GM12865 (cell line): ENCODE measurements at regions not wholly inside any gene's neighbourhood (a gene's known extent, or its start where the extent isn't known, plus 50 kb on each side); places are given as distances from the start of the nearest gene placed in this dataset.

ENCODE experiments used
- DNase-seq: peaks from one replicate; pipeline ENCODE4 v3.0.0; 2010; ENCODE audit warnings: low read depth
- H3K4me3 ChIP-seq: 2 replicates; pipeline ENCODE4 v1.5.1; 2011; ENCODE audit warnings: mild to moderate bottlenecking, low read depth, low read length, control low read depth
- CTCF ChIP-seq: IDR thresholded peaks from 2 replicates; pipeline ENCODE4 v1.5.1; 2011; ENCODE audit warnings: low read length, control low read depth, low read depth, inconsistent platforms; ENCODE audit not compliant: insufficient read depth; ENCODE audit errors: missing control alignments

GRCh38 chr4:167939863-167940616, 152.3 kb upstream of the ANXA10 start:
- no peak overlapping the region for H3K4me3 ChIP-seq
- TF ChIP-seq CTCF, result no peak
- no peak for DNase-seq

- H3K4me3 ChIP-seq, result no peak overlapping the region
- DNase-seq, result peak; percentile 20
- TF ChIP-seq CTCF, result no peak
These were observed 148.3 kb upstream of the ANXA10 start for GRCh38 chr4:167943872-167944505.

GRCh38 chr4:167944721-167945120, 147.6 kb upstream of the ANXA10 start:
- no peak for DNase-seq
- H3K4me3 ChIP-seq, result no peak overlapping the region
- TF ChIP-seq CTCF, result no peak

GRCh38 chr4:167955006-167955405, 137.3 kb upstream of the ANXA10 start:
- no peak overlapping the region for H3K4me3 ChIP-seq
- DNase-seq, result no peak
- no peak for TF ChIP-seq CTCF

GRCh38 chr4:167956676-167957075, 135.7 kb upstream of the ANXA10 start:
- no peak overlapping the region for H3K4me3 ChIP-seq
- no peak for DNase-seq
- TF ChIP-seq CTCF, result no peak

- H3K4me3 ChIP-seq, result no peak overlapping the region
- no peak for TF ChIP-seq CTCF
- DNase-seq, result no peak
These were observed 127.5 kb upstream of the ANXA10 start for GRCh38 chr4:167964766-167965373.

- H3K4me3 ChIP-seq, result no peak overlapping the region
- DNase-seq, result no peak
- no peak for TF ChIP-seq CTCF
These were observed 126.2 kb upstream of the ANXA10 start for GRCh38 chr4:167966143-167966542.
